NCI-H146 (cell line): ENCODE measurements at regions not wholly inside any gene's neighbourhood (a gene's known extent, or its start where the extent isn't known, plus 50 kb on each side); places are given as distances from the start of the nearest gene placed in this dataset.
A peak's percentile ranks its signal among the peaks of the same experiment; 100 is the strongest.

Experiments
- DNase-seq: peaks from one replicate; lab custom pipeline; 2025; lab: John Stamatoyannopoulos, UW

DNA sequence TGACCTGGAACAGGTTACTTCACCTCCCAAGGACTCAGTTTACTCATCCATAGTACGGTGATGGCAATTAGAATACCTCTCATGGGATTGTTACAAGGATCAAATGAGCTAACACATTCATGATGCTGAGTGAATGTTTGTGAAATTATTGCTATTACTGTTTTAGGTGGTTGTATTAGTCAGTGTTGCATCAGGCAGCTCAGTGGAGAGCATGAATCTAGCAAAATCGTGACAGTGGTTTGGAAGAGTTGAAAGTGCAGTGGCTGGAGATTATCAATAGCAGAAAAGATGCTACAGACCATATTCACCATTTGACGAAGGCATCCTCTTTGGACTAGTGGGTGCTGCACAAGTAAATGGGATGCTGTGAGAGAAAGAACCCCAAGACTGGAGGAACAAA, 50.4 kb upstream of the CTNNBL1 start:
- no peak for DNase-seq

DNA sequence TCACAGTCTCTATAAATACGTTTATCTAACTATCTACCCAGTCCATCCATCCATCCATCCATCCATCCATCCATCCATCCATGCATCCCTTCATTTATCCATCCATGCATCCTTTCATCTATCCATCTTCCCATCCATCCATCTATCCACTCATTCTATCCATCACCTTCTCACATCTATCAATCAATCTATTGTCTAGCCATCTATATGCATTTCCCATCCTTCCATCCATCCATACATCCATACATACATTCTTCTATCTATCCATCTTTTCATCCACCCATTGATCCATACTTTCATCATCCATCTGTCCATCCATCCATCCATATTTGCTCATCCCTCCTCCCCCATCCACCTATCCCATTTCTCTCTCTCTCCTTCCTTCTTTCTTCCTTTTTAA, 51.6 kb upstream of the CTNNBL1 start:
- DNase-seq = no peak

DNA sequence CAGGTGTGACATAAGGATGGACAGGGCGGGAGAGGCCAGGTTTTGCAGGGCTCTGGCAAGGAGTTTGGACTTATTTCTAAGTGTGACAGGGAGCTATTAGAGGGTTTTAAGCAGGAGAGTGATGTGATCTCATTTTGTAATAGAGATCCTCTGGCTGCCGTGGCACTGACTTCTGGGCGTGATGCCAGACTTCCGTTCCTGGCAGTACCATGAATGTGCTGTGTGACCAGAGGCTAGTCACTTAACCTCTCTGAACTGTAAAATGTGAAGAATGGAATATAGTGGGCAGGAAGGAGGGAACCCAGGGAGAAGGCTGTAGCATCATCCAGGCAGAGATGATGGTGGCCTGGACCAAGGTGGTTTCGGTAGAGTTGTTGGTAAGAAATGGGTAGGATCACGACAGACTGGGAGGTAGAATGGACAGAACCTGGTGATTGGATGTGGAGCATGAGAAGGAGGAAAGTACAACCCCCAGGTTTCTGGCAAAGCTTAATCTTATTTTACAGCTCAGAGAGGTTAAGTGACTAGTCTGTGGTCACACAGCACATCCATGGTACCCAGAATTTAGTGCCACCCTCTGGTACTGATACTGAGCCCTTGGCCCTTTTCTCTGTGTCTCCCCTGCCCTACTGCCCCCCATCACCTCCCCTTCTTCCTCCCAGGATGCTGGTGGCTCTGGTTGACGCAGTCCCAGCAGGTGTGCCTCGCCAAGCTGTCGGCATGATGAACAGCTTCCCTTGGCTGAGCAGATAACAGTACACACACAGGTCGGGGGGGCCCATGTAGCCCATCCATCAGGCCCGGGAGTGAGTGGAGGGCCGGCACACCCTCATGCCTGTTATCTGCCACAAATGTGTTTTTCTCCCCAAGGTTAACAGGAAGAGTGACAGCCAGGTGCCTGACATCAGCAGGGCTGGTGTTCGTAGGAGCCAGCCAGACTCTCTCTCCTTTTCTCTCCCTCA, 52.9 kb upstream of the CTNNBL1 start:
- peak; percentile 19 for DNase-seq

DNA sequence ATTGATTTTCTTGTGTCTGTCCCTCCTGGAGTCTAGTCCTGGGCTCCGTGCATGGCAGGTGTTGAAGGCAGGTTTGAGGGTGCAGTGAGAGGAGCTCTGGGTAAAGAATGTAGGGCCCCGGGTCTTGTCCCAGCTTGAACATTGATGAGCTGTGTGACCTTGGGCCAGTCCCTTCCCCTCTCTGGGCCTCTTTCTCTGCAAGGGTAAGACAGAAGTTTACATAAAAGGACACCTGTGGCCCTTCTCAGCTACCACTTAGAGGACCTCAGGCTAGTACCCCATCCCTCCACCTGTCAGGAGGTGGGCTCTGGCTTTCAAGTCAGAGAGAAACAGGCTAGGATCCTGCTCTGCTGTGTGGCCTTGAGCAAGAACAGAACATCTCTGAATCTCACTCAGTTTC, 55.3 kb upstream of the CTNNBL1 start:
- no peak for DNase-seq

DNA sequence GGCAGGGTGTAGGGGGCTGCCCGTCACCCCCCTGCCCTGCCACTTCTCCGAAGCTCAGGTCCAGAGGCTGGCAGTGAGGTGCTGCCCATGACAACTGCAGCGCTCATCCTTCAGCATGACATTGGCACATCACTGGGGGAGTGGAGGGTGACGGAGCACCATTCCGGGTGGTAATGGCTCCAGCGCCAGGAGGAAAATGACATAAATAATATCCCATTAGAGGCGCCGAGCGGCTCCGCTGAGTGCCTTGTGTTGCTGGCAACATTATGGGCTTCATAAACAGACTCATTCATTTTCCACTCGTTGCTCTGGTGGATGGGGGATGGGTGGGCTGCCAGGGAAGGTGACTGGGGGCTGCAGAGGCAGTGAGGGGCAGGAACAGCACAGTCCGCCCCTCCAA, 56.9 kb upstream of the CTNNBL1 start:
- DNase-seq = no peak

DNA sequence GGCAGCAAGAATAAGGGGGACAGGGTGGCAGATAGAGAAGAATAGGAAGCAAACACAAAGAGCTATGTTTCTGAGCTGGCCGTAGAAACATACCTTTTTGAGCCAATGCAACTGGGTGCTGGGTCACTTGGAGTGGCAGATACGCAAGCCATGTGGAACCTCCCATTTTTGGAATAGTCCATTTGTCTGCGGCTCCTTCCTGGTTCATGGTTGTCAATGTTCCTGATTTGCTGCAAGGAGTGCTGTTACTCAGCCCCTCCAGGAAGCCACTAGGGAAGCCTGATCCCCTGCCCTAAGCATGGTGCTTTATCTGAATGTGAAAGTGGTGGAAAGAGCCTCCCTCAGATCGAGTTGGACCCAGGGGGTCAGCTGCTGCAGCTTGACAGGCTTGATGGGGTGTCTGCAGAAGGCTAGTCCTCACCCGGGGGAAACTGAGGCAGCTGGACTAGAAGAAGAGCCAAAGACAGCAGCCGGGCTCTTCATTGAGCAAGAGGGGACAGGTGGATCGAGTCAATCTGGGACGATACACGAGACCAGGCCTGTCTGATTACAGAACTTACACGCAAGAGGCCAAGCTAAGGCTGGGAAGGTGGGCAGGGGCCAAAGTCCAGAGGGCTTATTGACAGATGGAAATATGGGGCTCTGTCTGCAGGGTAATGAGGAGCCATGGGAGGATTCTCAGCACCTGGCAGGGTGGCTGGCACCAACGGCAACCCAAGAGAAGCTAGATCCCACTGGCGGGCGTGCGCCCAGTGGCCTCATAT, 57.4 kb upstream of the CTNNBL1 start:
- DNase-seq = no peak

DNA sequence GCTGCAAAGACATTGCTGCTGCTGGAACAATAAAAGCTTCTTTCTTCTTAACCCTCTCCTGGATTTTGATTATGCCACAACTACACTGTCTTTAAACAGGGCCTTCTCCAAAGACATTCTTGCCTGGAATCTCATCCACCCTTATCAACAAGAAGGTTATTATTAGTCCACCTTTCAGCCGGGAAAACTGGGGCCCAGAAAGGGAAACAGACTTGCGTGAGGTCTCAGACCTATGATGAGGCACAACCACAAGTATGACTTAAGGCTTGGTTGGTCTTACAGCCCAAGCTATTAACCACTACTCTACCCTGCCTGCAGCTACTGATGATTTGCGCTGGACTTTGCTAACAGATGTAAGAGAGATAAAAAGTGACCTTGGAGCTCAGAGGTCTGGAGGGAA, 62.8 kb upstream of the CTNNBL1 start:
- DNase-seq = no peak

DNA sequence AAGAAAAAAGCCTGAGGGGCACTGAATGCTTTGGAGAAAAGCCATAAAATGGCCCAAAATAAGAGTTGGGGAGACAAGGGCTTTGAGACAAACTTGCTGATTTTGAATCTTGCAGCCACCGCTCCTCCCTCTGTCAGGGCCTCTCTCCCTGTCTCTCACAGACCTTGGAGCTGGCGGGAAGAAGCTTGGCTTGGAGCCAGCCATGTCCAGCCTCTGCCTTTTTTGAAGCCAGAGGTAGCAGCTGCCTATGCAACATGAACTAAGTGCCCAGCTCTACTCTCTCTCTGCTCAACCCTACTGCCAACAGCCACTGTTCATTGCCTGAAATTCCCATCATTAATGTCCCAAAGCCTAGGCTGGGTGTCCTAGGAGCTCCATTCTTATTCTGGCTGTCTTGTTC, 63.7 kb upstream of the CTNNBL1 start:
- DNase-seq = peak; percentile 69

DNA sequence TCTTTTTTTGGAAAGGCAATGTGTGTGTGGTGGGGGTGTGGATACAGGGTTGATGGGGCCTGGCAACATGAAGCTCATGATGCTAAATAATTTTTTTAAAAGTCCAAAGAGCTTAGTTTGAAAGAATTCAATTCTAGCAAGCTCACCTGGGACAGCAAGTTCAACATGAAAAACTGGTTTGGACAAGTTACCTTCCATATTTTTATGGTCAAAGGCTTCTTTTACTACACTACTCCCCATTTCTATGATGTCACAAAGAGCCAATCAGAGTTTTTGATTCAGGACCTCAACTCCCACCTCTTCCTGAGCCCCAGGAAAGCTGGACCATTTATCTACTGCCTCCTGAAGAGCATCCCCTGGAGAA, 66.1 kb upstream of the CTNNBL1 start:
- DNase-seq = no peak

DNA sequence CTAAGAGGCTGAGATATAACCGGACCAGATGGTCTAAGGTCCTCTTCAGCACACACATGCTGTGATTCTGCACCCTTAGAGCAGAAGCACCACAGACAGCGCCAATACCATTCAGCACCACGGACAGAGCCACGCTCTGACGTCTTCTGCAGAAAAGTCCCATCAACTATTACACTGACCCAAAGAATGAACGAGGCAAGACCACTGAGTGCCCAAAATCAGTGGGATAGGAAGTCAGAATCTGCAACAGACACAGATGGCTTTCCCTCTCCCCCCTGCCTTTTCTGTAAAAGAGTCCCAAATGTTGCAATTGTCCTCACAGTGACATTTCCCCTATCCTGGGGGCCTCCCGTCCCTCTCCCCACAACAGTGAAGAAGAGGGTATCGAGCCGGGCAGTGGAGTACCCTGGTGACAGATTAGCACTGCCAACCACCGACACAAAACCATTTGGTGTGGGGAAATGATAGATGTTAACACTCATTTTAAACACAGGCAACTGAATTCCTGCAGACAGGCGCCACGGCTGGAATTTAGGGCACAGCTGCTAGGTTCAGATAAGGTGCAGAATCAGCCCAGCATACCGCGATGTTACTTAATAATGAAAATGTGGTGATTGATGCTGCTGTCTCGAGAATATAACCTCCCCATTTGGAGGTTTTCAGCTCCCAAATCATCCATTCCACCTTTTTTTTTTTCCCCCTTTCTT, 66.6 kb upstream of the CTNNBL1 start:
- no peak for DNase-seq

DNA sequence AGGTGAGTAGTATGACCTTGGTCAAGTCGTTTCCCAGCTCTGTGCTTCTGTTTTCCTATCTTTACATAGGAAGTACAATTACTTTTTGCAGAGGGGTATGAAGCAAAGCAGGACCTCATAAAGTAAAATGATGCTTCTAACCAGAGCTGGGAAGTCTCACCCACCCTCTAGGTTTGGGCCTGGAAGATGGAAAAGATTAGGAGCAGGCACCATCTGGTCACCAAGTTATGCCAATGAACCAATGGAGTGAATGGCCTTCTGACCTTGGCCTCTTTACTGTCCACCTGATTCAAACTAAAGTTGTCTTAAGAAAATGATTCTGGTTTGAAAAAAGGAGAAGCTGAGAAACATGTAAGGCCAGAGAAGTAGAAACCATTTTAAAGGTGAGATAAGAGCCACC, 68.9 kb upstream of the CTNNBL1 start:
- no peak for DNase-seq

DNA sequence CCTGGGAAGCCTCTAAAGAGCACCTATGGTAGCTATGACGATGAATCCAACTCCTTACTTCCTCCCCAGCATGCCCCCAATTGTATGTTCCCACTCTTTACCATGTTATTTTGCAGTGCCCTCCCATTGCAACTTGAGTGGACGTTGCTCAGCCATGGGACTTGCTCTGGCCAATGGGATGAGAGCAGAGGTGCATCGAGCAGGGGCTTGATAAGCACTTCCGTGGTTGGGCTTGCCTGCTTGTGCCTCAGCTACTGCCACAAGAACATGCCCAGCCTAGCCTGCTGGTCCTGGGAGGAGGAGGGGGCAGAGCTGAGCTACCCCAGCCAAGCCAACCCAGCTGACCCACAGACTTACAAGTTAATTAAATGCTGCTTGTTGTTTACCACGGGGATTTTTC, 71.1 kb upstream of the CTNNBL1 start:
- no peak for DNase-seq

DNA sequence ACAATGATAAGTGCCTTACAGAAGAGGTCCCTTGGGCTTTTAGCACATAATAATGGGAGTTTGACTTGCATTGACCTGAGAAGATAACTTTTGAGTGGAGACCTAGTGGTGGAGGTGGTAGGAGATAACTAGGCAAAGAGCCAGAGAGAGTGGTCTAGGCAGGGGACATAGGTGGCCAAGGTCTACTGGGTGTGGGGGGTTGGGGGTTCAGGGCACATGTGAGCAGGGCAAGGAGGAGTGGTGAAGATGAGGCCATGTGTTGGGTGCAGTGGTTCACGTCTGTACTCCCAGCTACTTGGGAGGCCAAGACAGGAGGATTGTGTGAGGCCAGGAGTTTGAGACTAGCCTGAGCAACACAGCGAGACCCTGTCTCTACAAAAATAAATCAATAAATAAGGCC, 74.3 kb upstream of the CTNNBL1 start:
- DNase-seq = no peak

DNA sequence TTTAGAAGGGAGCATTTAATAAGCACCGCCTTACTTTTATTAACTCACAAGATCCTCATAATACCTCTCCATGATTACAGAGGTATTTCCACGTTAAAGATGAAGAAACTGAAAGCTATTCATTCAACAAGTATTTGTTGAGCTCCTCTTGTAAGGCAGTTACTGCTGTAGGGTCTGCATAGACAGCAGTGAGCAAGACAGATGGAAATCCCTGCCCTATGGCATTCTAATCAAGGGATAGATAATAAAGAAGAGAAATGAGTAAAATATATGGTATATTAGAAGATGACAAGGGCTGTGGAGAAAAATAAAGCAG, 77.8 kb upstream of the CTNNBL1 start:
- no peak for DNase-seq

DNA sequence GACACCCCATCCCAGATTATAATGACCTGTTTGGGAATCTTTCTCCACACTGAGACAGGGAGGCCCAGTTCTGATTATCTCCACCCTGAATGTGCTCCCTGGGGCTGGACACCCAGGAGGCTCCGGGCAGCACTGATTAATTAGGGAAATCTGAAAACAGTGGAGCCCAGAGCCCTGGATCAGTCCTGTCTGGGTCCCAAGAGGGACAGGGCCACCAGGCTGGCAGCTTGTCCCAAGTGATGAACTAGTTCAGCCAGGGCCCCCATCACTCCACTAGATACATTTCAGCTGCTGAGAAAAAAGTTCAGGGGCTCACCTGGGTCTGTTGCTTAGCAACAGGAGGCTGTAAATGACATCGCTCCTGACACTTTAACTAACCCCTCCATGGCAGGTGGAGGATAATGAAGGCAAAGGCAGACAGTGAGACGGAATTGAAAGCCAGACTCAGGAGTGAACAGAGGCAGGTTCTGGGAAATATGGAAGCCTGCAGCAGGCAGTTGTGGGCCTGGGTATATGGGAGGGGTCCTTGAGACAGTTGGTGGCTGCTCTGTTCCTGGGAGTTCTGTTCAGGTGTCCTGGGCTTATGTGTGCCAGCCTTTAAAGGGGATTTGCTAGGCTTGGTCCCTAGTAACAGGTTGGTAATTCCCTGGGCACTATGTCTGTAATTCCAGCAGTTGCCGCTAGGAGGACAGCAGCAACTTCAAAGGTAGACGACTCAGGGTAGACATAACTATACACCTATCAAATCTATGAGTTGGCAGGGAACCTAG, 78.3 kb upstream of the CTNNBL1 start:
- DNase-seq = peak; percentile 77

DNA sequence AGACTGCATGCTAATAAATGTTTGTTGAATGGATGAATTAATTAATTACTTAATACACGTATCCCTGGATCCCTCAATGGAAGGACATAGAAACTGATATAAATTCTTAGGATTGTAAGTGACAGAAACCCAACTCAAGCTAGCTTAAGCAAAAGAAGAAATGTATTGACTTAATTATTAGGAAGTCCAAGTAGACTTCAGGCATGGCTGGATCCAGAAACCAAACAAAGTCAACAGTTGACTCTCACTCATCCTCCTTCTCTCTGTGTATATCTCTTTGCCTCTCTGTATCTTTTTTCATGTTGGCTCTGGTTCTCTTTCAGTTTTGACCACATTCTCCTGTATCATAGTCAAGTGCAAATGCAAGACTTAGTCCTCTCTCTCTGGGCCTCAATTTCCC, 82.0 kb upstream of the CTNNBL1 start:
- no peak for DNase-seq

DNA sequence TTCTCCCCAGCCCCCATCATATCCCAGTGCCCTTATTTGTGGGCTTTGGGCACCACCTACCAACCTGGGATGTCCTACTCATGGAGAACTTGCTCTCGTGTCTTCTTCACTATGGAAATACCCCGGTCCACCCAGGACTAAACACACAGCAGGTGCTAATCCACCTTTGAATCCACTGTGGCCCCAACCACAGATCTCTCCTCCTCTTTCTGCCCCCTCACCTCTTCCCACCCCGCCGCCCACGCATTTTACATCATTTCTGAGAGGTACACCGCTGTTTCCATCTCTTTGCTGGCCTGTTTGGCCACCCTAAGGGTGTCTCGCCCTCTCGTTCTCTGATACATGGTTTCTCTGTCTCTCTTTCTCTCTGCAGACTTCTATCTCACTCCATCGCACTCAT, 82.5 kb upstream of the CTNNBL1 start:
- no peak for DNase-seq

DNA sequence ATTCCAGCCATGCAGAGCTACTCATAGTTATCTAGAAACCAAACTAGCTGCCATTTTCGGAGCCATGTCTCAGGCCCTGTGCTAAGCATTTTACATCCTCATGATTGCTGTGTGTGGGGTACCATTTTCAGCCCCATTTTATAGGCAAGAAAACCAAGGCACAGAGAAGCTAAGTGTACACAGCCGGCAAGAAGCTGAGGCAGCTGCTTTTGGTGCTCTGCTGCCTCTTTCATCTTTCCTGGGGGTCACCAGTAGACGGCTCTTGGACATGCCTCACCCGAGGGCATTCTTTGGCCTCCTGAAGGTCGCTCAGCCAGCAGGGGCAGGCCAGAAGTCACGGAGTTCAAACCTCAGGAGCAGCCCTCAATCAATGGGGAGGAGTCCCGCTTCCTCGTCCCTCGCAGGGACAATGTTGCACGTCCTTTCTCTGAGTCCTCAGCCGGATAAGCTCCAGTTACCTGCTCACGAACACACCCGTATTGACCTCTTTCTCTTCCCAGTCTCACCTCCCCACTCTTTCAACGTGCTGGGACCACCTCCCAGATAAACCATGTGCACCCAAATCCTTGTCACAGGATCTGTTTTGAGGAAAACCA, 82.6 kb upstream of the BLCAP start:
- DNase-seq = no peak

DNA sequence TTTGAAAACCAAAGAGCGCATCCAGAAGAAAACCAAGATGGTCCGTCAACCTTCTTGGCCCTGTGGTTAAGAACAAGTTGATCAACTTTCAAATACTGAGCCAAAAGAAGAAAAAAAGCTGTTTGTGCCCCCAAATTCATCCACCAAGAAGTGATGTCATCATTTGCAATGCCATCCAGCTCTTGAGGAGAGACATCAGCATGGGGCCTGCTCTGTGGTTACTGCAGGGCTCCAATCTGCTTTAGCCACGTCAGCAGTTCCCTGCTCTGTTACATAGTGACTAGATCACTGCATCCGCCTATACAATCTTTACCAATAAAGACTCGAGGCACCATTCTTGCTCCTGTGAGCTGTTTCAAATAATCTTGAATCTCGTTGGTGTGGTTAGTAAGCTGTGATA, 75.0 kb upstream of the BLCAP start:
- no peak for DNase-seq

DNA sequence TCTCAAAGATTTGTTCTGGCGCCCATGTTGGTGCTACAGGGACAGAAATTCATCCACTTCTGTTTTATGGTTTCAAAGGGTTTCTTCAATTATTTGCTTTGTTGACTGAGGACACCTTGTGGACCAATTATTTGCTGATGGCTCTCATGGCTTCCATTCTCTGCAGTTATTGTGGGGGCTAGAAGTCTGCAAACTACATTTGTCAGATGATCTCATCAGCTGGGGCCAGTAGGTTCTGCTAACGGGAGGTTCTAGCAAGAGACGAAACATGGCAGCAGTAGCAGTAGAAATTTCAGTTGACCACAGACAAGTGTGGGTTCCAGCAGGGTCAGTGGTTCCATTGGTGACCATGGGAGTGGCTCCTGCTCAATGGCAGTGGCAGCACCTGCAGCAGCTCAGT, 72.8 kb upstream of the BLCAP start:
- DNase-seq = no peak

DNA sequence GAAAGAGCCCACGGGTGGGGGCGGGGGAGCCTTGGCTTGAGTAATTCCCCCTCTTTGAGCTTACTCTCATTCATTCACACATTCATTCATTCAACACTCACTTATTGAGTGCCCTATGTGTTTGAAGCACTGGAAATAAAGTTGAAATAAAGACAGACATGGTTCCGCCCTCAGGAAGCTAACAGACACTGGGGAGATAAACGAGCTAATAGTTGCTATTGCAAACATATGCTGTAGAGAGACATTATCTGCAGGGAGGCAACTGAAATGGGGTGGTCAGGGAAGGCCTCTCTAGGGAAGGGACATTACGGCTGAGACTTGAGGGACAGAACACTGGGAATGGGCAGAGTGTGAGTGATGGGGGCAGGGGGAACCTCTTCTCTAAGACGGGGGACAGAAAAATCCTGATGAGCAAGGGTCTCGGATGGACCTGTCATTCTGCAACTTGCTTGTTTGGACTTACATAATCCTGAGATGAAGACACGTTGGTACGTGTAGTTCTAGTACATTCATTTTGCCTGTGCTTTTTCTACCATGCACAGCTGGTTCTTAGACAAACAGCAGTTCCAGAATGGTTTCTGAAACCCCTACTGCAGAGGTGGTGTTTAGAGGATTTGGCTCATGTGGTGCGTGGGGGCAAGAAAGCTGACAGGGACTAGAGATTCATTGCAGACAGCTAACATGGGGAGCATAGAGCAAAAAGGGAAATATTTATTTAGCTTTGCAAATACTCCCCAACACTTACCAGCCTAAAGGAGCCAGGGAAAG, 71.1 kb upstream of the BLCAP start:
- no peak for DNase-seq
